ENCODE measurements at regions not wholly inside any gene's neighbourhood (a gene's known extent, or its start where the extent isn't known, plus 50 kb on each side); places are given as distances from the start of the nearest gene placed in this dataset.

DNA sequence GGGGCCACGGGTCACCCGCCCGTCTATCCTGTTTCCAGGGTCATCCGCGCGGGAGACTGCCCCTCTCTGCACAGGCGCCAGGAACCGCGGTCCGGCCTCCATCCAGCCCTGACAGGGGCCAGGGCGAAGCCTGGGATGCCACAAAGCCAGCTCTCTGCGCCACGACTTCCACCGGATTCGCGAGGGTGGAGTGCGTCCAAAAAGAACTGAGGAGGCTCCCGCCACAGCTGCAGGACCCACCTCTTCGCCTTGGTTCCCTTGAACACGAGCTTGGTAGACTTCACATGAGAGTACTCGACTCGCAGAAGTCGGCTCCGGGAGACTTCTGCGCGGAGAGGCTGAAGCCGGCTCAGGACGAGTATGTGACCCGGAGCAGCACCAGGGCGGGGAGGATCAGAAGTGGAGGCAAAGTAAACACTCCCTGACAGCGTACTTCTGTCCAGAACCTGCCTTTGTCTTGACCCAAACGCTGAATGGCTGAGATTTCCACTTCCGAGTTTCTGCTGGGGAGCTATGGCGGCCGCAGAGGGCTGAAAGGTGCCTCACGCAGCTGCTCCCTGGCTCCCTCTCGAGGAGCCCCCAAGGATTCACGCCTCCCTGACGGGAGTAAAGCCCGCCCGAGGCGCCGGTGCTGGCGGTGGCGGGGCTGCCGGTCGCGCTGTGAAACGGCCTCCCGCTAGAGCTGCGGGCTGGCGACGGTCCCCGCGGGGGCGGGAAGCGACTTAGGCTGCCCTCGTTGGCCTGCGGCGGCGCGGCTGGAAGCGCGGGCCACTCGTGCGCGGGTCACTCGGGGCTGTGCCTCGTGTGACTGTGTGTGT is 4566.7 kb upstream of the OR11H1 start:
- H3K4me1 ChIP-seq (replicated peaks in 1 of 4; ENCODE audit: control insufficient read depth in 3 of 4, insufficient read depth in 4 of 4, low read length in 3 of 4), result no peaks in the 10 kb centered on the region
- FAIRE-seq (no peak), DNase-seq (ENCODE audit: low read depth in 1 of 2, low spot score in 2 of 2) (no peak)
- TF ChIP-seq ATF3 (IDR thresholded peaks at IDR 0.05; ENCODE audit: insufficient read depth, low read depth, low read length) (no peak), TBP (IDR thresholded peaks at IDR 0.05; ENCODE audit: low read depth, low read length) (no peak), POU5F1 (IDR thresholded peaks at IDR 0.05; ENCODE audit: low read depth, low read length) (no peak), KDM4A (IDR thresholded peaks at IDR 0.05; ENCODE audit: low read depth, low read length, severe bottlenecking) (no peak), YY1 (IDR thresholded peaks at IDR 0.05; ENCODE audit: low read depth, low read length) (no peak), SP1 (IDR thresholded peaks at IDR 0.05; ENCODE audit: low read depth, low read length) (no peak), SIN3A (conservative IDR thresholded peaks at IDR 0.05 in 1 of 2, IDR thresholded peaks at IDR 0.05 in 1 of 2; ENCODE audit: low read depth in 1 of 2, low read length in 2 of 2) (no peak), CEBPB (IDR thresholded peaks at IDR 0.05; ENCODE audit: low read depth, low read length) (no peak), CTBP2 (IDR thresholded peaks at IDR 0.05; ENCODE audit: borderline replicate concordance, insufficient read depth, insufficient read length, low read length) (no peak)
- TF ChIP-seq, protein P1, sequence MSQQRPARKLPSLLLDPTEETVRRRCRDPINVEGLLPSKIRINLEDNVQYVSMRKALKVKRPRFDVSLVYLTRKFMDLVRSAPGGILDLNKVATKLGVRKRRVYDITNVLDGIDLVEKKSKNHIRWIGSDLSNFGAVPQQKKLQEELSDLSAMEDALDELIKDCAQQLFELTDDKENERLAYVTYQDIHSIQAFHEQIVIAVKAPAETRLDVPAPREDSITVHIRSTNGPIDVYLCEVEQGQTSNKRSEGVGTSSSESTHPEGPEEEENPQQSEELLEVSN (IDR thresholded peaks at IDR 0.05), result no peak
- TF ChIP-seq, protein P2, sequence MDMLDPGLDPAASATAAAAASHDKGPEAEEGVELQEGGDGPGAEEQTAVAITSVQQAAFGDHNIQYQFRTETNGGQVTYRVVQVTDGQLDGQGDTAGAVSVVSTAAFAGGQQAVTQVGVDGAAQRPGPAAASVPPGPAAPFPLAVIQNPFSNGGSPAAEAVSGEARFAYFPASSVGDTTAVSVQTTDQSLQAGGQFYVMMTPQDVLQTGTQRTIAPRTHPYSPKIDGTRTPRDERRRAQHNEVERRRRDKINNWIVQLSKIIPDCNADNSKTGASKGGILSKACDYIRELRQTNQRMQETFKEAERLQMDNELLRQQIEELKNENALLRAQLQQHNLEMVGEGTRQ (IDR thresholded peaks at IDR 0.05; ENCODE audit: low read length), result no peak

More for the DNA sequence above, 4566.7 kb upstream of the OR11H1 start:
- Histone ChIP-seq H3K9me3 (ENCODE audit: insufficient read depth in 2 of 2, low read depth in 1 of 2, low read length in 1 of 2) (peaks cover 52 to 64% of the 10 kb centered on the region in 2 experiments), H3K56ac (replicated peaks; ENCODE audit: insufficient read length, low read depth, low read length) (no peak overlapping the region), H3K14ac (ENCODE audit: insufficient read length) (no peak overlapping the region), H4K20me1 (replicated peaks in 1 of 2; ENCODE audit: control insufficient read depth in 1 of 2, insufficient read depth in 2 of 2, low read length in 2 of 2) (no peaks in the 10 kb centered on the region), H4K91ac (replicated peaks; ENCODE audit: insufficient read length, low read length) (no peak overlapping the region), H3K23me2 (ENCODE audit: low read depth, low read length) (no peaks in the 10 kb centered on the region), H3K36me3 (ENCODE audit: control insufficient read depth in 2 of 4, insufficient read depth in 4 of 4, low read length in 3 of 4) (no peaks in the 10 kb centered on the region; a peak in 1 of 8 replicates), H2BK120ac (replicated peaks; ENCODE audit: low read depth, low read length) (no peak overlapping the region), H3K27ac (ENCODE audit: low read depth, low read length) (no peak overlapping the region), H2BK5ac (ENCODE audit: low read depth, low read length) (no peak overlapping the region), H2BK20ac (ENCODE audit: low read length) (no peak overlapping the region), H3K4me3 (ENCODE audit: extremely low read depth in 1 of 4, insufficient read depth in 2 of 4, low read depth in 3 of 4, low read length in 4 of 4) (no peak overlapping the region), H2AFZ (ENCODE audit: low read length) (no peak overlapping the region), H2AK5ac (ENCODE audit: low read depth, low read length) (no peak overlapping the region), H3K4me2 (ENCODE audit: insufficient read depth in 1 of 2, low read depth in 2 of 2, low read length in 2 of 2) (no peak overlapping the region), H3K79me2 (ENCODE audit: control insufficient read depth in 1 of 2, insufficient read depth in 2 of 2, low read length in 2 of 2) (no peaks in the 10 kb centered on the region), H3K79me1 (ENCODE audit: low read depth, low read length) (no peaks in the 10 kb centered on the region), H3K27me3 (replicated peaks in 1 of 4; ENCODE audit: control insufficient read depth in 3 of 4, extremely low read depth in 1 of 4, insufficient read depth in 3 of 4, low read length in 3 of 4) (no peaks in the 10 kb centered on the region), H3K4ac (replicated peaks; ENCODE audit: insufficient read length, low read depth, low read length) (no peak overlapping the region), H3K9ac (replicated peaks in 1 of 4; ENCODE audit: extremely low read depth in 1 of 4, low read depth in 3 of 4, low read length in 3 of 4) (no peak overlapping the region), H3K23ac (ENCODE audit: insufficient read length) (no peak overlapping the region), H3K18ac (ENCODE audit: extremely low read depth, low read length) (no peak overlapping the region), H2BK12ac (ENCODE audit: low read depth, low read length) (no peak overlapping the region), H4K8ac (ENCODE audit: extremely low read depth, insufficient read depth, low read length) (no peak overlapping the region), H4K5ac (ENCODE audit: insufficient read length, low read depth, low read length) (no peak overlapping the region), H2BK15ac (ENCODE audit: low read length) (no peak overlapping the region)
- WGBS, 2 experiments (ENCODE audit: extremely low coverage in 1 of 2, insufficient coverage in 1 of 2, insufficient read length in 1 of 2, insufficient replicate concordance in 2 of 2, low coverage in 1 of 2, low lambda C conversion rate in 2 of 2, missing lambda C conversion rate in 1 of 2), result 92% methylated on average over 69 of the region's 69 CpGs; no CpG with 5 or more reads in 1 of the 2 experiments
- ChIA-PET POLR2A (ENCODE audit: partially characterized antibody) (no interaction called here), CTCF (ENCODE audit: partially characterized antibody) (no interaction called here)
